ENCODE measurements at regions not wholly inside any gene's neighbourhood (a gene's known extent, or its start where the extent isn't known, plus 50 kb on each side); places are given as distances from the start of the nearest gene placed in this dataset.

- Mint-ChIP-seq H3K27ac (no peak overlapping the region), H3K27me3 (ENCODE audit: low read depth) (no peaks in the 10 kb centered on the region), H3K4me3 (no peak overlapping the region), H3K36me3 (ENCODE audit: insufficient read depth in 1 of 3, low read depth in 3 of 3) (no peaks in the 10 kb centered on the region), H3K4me1 (peaks cover 30% of the 10 kb centered on the region in 2 experiments), H3K9me3 (no peaks in the 10 kb centered on the region)
- no peaks in the 10 kb centered on the region for H3K79me2 ChIP-seq (ENCODE audit: insufficient read depth, low read length)
- no peak overlapping the region for H3K4ac ChIP-seq (ENCODE audit: low read depth, low read length)
- no peak overlapping the region for H3K27ac ChIP-seq (ENCODE audit: insufficient read length, low read depth, low read length)
- H2AFZ ChIP-seq (ENCODE audit: low read length): no peak overlapping the region
- H4K5ac ChIP-seq (ENCODE audit: insufficient read length, low read depth, low read length): no peak overlapping the region
- no peaks in the 10 kb centered on the region for H3K79me1 ChIP-seq (ENCODE audit: insufficient read depth, low read depth, low read length, poor library complexity, severe bottlenecking)
- H2BK15ac ChIP-seq (ENCODE audit: low read depth, low read length): no peak overlapping the region
- no peaks in the 10 kb centered on the region for H3K23me2 ChIP-seq (ENCODE audit: insufficient read length, low read depth, low read length, poor library complexity, severe bottlenecking)
- H3K4me2 ChIP-seq (ENCODE audit: insufficient read depth, insufficient read length, low read length): no peak overlapping the region
- H2BK12ac ChIP-seq (ENCODE audit: insufficient read length, low read depth, low read length): no peak overlapping the region
- no peak for TF ChIP-seq CTCF (conservative IDR thresholded peaks at IDR 0.05)
- H3K9ac ChIP-seq (ENCODE audit: extremely low read depth, insufficient read length, low read length): no peak overlapping the region
- no peak for DNase-seq
- no peak overlapping the region for H3K18ac ChIP-seq (ENCODE audit: insufficient read length, low read depth, low read length)
- no peak overlapping the region for H2BK20ac ChIP-seq (ENCODE audit: low read depth, low read length, poor library complexity, severe bottlenecking)
- no peak overlapping the region for H3K14ac ChIP-seq (ENCODE audit: insufficient read depth, low read length)
- no peak overlapping the region for H3T11ph ChIP-seq (ENCODE audit: low read length)
- H2AK5ac ChIP-seq (ENCODE audit: insufficient read length, low read length): no peak overlapping the region
- no peak overlapping the region for H4K91ac ChIP-seq (ENCODE audit: insufficient read length, low read depth, low read length)
- no peak overlapping the region for H3K23ac ChIP-seq (ENCODE audit: insufficient read length, low read depth, low read length)
- no peaks in the 10 kb centered on the region for H3K27me3 ChIP-seq (ENCODE audit: insufficient read depth, low read length)
- no peak overlapping the region for H3K56ac ChIP-seq (ENCODE audit: insufficient read length, low read depth, low read length)
- no peaks in the 10 kb centered on the region; the same call in none of the 2 replicates for H3K4me1 ChIP-seq (ENCODE audit: insufficient read depth, low read length)
- no peak overlapping the region for H4K8ac ChIP-seq (replicated peaks; ENCODE audit: insufficient read length, low read depth, low read length)
- H4K20me1 ChIP-seq (ENCODE audit: control insufficient read depth, insufficient read depth, insufficient read length): no peaks in the 10 kb centered on the region
- WGBS (ENCODE audit: extremely low coverage, insufficient read length, low lambda C conversion rate): no CpG with 5 or more reads among the region's 4 CpGs
- no peak overlapping the region for H2BK5ac ChIP-seq (ENCODE audit: insufficient read length, low read length)
- H3K9me3 ChIP-seq (ENCODE audit: control insufficient read depth, low read depth, low read length): no peaks in the 10 kb centered on the region
- H2BK120ac ChIP-seq (ENCODE audit: low read depth, low read length, poor library complexity, severe bottlenecking): no peak overlapping the region
Observed at GRCh38 chr9:118008246-118008645, 304.0 kb downstream of the TLR4 start.

Data from H9 (cell line).